Femur (tissue), 1 donor: ENCODE measurements at regions not wholly inside any gene's neighbourhood (a gene's known extent, or its start where the extent isn't known, plus 50 kb on each side); places are given as distances from the start of the nearest gene placed in this dataset.

ENCODE experiments used
- DNase-seq: peaks from one replicate; pipeline ENCODE4 v3.0.0-alpha.2; 2017

DNA sequence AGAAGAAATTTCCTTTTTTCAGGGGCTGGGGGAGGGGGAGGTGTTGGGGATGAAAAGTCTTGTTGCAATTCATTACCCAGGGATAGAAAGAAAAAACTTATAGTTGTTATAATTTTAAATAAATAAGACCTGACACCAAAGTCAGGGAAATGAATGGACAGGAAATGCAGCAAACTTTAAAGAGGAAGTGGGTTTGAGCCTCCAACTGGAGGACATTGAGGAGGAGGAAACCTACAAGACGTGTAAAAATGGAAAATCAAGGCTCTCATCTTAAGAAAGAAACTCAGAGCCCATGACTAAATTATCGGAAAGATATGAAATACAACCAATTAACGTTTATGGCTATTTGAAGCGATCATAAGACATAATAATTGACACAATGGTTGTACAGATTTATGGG is 54.4 kb downstream of the NIBAN1 start:
- DNase-seq = no peak

DNA sequence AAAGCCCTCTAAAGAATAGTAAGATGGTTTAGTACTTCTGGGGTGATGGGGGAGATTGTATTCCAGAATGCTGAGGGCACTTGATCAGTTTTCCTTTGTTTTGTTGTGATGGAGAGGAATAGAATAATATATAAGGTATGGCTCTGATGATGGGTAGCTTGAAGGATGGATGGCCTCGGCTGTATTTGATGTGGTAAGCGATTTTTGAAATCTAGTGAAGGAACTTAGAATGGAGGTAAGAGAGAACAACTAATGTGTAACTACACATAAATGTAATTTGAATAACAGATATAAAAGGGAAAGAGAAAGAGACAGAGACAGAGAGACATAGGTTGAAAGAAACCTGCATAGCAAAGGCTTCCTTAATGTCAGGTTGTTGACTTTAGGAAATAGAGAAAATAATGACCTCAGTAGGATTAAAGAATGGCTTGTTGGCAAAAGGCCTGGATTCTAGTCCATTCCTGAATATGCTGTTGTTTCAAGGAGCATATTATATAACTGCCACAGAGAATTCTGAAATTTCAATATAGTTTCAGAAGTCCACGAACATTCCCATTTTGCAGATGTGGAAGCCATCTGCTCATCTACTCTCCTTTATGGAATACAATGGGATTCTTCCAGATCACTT is 58.7 kb downstream of the NIBAN1 start:
- no peak for DNase-seq

DNA sequence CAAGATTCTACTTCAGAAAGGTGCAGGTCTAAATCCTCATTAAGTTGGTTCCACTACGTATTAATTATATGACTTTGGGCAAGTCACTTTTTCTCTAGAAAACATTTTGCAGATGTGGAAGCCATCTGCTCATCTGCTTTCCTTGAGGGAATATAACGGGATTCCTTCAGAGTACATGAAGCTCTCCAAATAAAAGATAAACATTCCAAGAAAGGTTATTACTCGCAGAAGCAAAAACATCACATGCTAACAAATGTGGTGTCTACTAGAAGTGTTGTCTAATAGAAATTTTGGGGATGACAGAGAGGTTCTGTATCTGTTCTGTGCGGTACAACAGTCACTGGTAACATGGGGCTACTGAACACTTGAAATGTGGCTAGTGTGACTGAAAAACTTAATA is 60.2 kb downstream of the NIBAN1 start:
- DNase-seq = no peak

DNA sequence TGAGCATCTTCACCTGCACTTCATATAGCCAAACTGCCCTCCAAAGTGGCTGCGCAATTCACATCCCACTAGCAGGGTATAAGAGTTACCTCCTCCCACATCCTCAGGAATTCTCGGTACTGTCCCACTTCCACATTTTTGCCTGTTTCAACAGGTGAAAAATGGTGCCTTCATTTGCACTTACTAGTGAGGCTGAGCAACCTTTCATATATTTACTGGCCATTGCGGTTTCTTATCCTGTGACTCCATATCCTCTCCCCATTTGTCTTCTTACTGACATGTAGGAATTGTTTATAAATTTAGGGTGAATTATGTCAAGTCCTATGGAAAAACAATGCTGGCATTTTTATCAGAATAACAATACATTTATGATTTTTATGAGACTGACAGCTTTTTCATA is 61.9 kb downstream of the NIBAN1 start:
- DNase-seq = no peak

DNA sequence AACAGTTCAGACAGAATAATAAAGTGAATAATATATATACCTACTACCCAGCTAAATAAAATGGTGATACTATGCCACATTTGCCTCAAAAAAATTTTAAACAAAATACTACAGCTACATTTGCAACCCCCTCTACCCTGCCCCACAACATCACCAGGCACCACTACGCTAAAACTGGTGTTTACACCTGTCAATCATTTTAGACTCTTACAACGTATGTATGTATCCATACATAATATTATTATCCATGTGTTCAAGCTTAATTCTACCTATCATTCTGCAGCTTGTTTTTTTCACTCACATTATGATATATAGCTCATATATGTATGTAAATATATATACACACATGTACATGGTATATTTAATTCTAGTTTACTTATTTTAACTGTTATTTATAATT is 62.5 kb downstream of the NIBAN1 start:
- no peak for DNase-seq

DNA sequence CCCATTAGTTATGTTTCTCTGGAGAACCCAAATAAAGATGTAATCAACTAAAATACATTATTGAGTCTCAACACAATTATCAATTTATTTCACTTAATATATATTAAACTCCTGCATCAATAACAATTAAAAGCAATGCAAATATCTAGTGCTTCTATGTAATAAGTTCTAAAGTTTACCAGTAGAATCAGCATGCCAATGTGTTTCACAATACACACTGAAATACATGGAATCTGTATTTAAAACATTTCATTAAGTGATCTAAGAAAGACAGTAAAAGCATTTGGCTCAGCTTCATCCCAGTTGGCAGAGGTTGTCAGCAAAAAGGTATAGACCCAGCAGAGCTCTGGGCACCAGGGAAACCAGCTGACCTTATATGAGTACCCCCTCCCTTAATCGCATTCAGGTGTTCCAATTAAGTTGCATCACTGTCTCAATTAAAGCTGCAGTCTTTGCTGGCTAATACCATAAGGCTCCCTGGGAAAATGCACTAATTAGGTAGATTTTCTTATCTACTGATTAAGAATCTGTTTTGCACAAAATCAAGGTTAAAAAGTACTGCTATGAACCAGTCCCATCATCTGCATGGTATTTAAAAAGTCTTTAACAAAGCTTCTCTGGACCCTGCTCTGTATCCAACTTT is 63.1 kb downstream of the NIBAN1 start:
- no peak for DNase-seq

DNA sequence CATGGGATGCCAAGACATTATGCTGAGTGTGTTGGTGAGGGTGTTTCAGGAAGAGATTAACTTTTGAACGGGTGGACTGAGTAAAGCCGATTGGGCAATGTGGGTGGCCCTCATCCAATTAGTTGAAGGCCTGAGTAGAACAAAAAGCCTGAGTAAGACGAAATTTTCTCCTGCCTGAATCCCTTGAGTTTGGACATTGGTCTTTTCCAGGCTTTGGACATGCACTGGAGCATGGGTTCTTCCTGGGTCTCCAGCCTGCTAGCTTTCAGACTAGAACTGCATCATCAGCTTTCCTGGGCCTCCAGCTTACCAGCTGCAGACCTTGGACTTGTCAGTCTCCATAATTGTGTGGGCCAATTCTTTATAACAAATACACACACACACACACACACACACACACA is 63.6 kb downstream of the NIBAN1 start:
- DNase-seq = no peak

DNA sequence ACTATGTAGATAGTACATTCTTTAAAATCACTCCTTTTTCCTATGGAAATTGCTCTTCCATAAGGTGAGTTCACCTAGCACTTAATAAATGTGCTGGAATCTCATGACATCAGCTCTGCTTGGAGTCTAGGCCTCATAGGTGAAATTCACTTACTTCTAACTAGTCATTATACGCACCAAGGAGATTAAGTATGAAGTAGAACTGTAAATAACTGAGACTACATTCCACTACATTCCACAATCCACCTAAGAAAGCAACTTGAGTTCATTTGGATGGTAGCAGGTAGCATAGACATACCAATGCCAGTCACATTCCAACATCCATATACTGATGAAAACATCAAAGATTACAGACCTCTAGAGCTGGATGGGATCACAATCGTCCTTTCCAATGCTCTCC is 64.3 kb downstream of the NIBAN1 start:
- DNase-seq = no peak

DNA sequence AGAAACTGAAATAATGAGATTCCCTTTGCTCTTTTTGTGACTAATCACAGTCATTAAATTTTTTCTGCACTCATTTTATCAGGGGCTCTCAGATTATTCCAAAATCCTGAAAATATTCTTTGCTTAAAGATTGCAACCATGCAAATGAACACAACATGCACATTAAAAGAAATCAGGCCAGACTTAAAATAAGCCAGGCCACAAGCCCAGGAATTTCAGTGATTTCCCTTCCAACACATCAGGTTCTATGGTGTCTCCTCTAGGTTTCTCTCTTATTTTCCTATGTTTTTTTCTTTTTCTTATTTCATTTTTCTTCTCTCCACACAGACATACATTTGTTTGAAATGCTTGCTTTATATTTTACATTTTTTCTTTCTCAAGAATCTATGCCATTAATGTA is 65.3 kb downstream of the NIBAN1 start:
- no peak for DNase-seq

DNA sequence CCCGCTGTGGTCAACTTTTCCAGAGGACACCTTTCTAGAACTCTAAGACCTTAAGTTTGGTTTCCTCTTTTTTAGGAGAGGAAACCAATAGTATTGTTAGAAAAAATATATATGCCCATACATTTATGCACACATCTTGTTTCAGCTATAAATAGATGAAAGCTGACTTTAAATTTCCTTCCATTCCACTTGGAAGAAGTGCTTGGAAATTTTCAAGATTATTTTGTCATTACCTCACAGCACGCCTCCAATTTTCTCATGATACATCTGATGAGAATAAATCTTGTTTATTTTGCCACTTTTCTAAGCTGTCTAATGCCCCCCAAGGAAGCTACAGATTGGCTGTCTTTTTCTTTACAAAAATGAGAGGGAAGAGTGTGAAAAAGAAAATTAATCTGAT is 65.8 kb downstream of the NIBAN1 start:
- no peak for DNase-seq

DNA sequence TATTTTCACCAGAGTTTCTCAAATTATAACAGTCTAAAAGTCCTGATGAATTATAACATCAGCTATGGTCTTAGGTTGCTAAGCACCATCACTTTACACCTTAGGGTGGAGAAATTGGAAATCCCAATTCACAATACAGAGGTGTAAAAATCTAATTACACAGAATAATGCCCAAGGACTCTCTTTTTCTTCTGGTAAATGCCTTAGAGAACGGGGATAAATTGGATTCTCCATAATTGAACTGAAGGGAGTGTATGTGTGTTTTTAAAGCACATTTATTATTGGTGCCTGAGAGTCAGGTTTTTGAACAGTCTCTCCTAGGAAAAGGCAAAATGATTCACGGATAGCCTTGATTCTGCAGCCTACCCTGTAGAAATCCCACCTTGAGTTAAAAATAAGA is 66.8 kb downstream of the NIBAN1 start:
- no peak for DNase-seq

DNA sequence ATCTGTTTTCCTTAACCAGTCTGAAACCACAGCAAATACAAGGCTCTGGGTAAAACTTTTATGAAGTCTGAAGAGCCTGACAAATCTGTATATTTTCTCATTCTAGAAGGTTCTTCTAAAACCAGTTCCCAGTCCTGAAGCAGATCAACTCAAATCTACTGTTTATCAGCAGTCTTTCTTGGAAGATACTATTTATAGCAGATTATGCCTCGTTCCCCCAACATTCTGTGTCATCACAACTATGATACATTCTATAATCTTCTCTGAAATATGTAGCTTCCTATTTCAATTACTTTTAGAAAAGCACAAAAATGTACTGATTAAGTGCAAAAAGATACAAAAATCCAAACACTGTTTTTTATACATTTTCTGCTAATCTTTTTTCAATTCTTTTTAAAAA is 67.5 kb downstream of the NIBAN1 start:
- no peak for DNase-seq

DNA sequence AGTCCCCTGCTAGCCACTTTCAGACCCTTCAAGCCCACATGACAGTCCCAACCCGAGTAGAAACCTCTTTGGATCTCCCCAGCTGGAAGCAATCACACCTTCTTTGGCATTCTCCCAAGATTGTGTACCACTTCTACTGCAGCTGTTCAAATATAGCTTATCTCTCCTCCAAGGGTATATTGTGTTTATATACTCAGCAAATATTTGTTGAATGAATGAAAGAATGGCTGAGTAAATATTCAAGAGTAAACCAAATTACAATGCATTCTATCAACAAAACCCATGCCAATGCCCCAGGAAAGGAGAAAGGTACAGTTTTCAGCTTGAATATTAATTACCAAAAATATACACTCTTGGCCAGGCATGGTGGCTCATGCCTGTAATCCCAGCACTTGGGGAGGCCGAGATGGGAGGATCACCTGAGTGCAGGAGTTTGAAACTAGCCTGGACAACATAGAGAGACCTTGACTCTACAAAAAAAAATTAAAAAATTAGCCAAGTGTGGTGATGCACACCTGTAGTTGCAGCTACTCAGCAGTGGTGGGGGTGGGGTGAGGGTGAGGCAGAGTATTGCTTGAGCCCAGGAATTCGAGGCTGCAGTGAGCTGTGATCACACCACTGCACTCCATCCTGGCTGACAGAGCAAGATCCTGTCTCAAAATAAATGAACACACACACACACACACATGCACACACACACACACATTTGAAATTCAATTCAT is 68.5 kb downstream of the NIBAN1 start:
- DNase-seq = no peak

DNA sequence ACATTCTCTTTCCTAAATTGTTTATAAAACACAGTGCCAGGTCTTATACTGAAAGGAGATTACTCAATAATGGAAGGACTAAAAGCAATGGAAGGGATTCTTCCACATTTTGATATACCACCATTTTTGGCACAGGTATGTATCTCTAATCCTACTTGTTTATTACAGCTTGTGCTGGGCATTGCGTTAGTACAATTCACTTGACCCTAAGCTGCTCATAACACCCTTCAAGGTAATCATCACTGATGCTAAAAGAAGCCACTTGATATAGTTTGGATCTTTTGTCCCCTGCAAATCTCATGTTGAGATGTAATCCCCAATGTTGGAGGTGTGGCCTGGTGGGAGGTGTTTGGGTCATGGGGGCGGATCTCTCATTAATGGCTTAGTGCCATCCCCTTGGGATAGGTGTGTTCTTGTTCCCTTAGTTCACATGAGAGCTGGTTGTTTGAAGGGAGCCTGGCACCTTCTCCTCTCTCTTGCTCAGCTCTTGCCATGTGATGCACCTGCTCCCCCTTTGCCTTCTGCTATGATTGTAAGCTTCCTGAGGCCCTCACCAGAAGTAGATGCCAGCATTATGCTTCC is 71.1 kb downstream of the NIBAN1 start:
- DNase-seq = no peak

DNA sequence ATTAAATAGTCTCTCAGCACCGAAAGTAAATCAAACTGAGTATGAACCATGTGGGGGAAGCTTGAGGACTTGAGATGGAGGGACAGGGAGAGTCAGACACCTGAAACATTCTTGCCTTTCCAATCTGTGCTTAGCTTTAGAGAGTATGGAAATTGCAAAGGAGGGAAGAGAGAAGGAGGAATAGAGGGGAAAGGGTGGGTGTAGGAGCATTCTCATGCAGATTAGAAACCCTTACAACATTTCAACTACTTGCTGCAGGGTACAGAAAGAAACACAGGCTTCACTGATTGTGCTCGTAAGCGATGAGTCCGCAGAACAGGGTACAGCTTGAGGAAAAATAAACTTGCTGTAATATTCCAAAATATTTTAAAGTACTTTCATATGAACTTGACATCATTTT is 73.8 kb downstream of the NIBAN1 start:
- DNase-seq = no peak

DNA sequence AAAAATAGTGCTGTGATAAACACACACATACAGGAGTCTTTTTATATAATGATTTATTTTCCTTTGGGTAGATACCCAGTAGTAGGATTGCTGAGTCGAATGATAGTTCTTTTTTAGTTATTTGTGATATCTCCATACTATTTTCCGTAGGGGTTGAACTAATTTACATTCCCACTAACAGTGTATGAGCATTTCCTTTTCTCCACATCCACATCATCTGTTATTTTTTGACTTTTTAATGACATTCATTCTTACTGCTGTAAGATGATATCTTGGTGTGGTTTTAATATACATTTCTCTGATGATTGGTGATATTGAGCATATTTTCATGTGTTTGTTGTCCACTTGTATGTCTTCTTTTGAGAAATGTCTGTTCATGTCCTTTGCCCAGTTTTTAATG is 78.3 kb downstream of the NIBAN1 start:
- DNase-seq = no peak

DNA sequence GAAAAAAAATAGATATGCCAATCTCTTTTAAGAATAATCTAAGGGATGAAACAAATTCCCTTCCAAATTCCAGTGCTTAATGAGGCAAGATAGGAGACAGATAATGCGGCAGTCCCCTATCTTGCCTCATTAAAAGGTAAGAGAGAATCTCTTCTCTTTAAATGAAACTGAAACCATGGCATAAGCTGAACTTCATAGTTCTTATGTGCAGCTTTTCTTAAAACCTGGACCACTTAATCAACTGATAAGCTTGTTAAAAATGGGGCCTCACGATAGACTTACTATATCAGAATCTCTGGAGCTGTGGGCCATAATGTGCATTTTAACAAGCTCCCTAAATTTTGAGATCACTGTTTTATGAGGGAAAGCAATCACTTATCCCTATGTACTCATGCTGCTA is 79.2 kb downstream of the NIBAN1 start:
- no peak for DNase-seq

DNA sequence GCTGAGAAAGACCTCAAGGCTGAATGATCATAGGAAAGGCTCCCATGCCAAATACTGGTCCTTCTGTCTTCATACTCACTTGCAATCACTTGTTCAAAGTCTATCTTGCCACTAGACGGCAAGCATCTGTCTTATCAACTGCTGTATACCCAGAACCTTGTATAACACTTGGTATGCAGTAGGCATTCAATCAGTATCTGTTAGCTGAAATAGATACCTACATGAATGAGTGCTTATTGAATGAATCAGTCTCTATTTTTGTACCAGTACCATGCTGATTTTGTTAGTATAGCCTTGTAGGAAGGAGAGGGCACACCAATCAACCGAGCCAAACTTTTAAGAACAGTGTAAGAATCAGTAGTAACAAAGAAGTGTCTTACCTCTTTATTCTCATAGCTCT is 80.6 kb downstream of the NIBAN1 start:
- no peak for DNase-seq

DNA sequence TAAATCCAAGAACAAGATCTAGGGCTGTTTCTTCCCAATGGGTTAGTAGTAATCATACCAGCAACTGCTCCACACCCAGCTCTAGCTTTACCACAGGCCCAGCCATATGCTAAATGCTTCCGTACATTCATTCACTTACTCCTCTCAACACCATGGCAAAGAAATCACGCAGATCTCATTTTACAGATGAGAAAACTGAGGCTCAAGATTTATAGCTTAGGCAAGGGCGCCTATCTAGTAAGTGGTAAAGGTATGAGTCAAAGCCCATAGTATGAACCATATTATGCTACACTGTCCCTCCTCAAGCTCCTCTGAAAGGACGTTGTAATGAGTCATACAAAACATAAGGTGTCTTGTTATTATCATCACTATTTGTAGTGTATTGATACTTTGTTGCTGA is 82.2 kb downstream of the NIBAN1 start:
- no peak for DNase-seq

DNA sequence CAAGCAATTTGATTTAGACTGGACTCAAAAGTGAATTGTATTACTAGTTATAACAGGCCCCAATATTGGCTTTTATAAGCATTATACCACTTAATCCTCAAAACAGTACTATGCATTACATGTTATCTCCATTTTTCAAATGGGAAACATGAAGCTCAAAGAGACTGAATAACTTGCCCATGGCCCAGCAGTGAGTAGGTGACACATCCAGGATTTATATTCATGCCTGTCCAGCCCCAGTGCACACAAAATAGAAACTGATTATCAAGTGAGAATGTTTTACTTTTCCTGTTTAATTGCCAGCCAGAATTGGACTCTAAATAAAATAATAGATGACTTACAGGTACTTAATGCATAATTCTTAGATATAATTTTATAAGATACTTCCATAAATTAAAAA is 82.9 kb downstream of the NIBAN1 start:
- no peak for DNase-seq

DNA sequence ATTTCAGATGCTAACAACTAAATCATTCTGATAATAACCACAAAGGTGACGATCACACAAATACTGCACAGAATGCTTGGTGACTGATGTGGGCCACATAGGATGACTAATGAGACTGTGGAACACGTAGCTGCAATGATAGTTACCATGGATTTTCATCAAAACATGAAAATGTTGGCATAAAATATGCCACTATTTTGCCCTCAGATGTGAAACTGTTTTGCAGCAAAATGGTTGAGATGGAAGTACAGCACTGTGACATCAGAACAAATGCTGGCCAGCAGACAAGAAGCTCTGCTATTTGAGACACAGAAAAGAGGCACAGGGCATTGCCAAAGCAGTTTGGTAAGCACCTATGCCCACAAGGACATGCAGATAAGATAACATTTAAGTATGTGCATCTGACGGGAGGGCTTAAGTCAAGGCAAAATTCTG is 83.8 kb downstream of the NIBAN1 start:
- no peak for DNase-seq

DNA sequence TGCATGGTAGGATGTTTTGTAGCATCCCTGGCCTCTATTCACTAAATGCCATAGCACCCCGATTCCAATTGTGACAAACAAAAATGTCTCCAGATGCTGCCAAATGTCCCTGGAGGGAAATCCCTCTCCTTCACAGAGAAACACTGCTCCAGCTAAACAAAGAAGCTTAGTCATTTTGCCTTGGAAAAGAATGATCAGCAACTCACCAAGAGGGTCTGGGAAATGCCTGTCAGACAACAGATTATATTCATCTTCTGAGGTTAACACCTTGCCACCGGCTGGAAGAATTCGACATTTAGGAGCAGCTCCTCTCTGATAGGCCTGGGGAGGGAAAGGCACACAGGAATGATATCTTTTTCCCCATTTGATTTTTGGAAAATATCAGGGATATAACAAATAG is 84.4 kb downstream of the NIBAN1 start:
- DNase-seq = no peak

DNA sequence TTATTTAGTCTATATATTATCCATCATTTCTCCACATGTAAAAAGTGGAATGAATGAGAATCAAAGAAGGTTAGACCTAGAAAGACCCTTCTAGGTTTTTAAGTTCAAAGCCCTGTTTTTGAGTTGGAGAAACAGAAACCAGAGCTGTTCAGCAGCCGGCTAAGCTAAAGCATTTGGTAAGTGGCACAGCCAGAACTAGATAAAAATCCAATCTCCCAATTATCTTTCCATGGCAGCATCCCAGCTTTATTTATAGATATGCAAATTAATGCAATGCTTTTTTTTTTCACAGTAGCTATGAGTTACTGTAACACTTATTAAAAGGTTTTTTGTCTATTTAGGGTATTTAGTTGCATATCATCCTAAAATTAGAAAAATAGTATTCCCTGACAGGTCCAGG is 85.1 kb downstream of the NIBAN1 start:
- no peak for DNase-seq

DNA sequence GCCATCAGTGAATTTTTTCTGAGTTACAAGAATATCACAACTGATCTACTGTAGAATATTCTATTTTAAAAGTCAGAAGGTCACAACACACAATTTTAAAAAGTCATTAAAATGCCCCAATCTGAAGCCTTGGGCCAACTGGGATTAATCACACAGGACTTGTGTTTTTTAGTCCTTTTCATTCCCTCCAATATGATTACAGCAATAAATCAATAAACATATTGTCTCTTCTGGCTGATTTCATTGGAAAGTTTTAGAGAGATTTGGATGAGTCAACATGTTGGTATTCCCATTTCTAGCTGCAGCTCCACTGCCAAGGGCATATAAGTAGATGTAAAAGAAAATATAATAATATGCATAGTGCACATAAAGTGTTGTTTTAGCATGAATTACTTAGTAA is 85.8 kb downstream of the NIBAN1 start:
- no peak for DNase-seq
